Inflammatory macrophage treated with lipopolysaccharide for 1 hour (primary cell): ENCODE measurements at regions not wholly inside any gene's neighbourhood (a gene's known extent, or its start where the extent isn't known, plus 50 kb on each side); places are given as distances from the start of the nearest gene placed in this dataset.
"Not testable (repeated sequence)": the region's sequence is repeated elsewhere in the genome, so short reads cannot be mapped to it uniquely, and the experiment has no call there.

Experiments
- DNase-seq, 2 donors: peaks; one replicate each; pipeline ENCODE4 v3.0.0-alpha.2; 2020 to 2022

GRCh38 chr18:10143596-10143995 lies 229.8 kb downstream of the VAPA start:
- no peak for DNase-seq

- no peak for DNase-seq
These were observed 231.7 kb downstream of the VAPA start for GRCh38 chr18:10145546-10145945.

GRCh38 chr18:10147226-10147625 lies 233.4 kb downstream of the VAPA start:
- no peak for DNase-seq

- DNase-seq, result no peak
These were observed 233.9 kb downstream of the VAPA start for GRCh38 chr18:10147752-10148151.

GRCh38 chr18:10148189-10148929 lies 234.5 kb downstream of the VAPA start:
- DNase-seq, result no peak

GRCh38 chr18:10149768-10150556 lies 236.1 kb downstream of the VAPA start:
- no peak for DNase-seq

- not testable (repeated sequence) for DNase-seq
These were observed 236.8 kb downstream of the VAPA start for GRCh38 chr18:10150576-10150975.

- DNase-seq, result no peak
These were observed 238.7 kb downstream of the VAPA start for GRCh38 chr18:10152475-10152874.

GRCh38 chr18:10153924-10154752 lies 240.3 kb downstream of the VAPA start:
- no peak for DNase-seq

- DNase-seq, result no peak
These were observed 243.9 kb downstream of the VAPA start for GRCh38 chr18:10157706-10158105.

GRCh38 chr18:10160251-10160650 lies 246.4 kb downstream of the VAPA start:
- no peak for DNase-seq

- DNase-seq, result no peak
These were observed 247.5 kb downstream of the VAPA start for GRCh38 chr18:10161315-10161714.

GRCh38 chr18:10162340-10162739 lies 248.5 kb downstream of the VAPA start:
- no peak for DNase-seq

- DNase-seq, result no peak
These were observed 250.7 kb downstream of the VAPA start for GRCh38 chr18:10164271-10165071.

GRCh38 chr18:10166164-10166807 lies 252.5 kb downstream of the VAPA start:
- no peak for DNase-seq

GRCh38 chr18:10167759-10168158 lies 253.9 kb downstream of the VAPA start:
- no peak for DNase-seq

GRCh38 chr18:10168477-10168876 lies 254.7 kb downstream of the VAPA start:
- DNase-seq, result no peak

GRCh38 chr18:10169064-10169562 lies 255.3 kb downstream of the VAPA start:
- DNase-seq, result no peak

GRCh38 chr18:10169814-10170213 lies 256.0 kb downstream of the VAPA start:
- DNase-seq, result no peak

- DNase-seq, result no peak
These were observed 256.6 kb downstream of the VAPA start for GRCh38 chr18:10170375-10170774.

GRCh38 chr18:10175333-10175732 lies 261.5 kb downstream of the VAPA start:
- DNase-seq, result not testable (repeated sequence)

- not testable (repeated sequence) for DNase-seq
These were observed 265.5 kb downstream of the VAPA start for GRCh38 chr18:10179326-10179725.
